ENCODE measurements at regions not wholly inside any gene's neighbourhood (a gene's known extent, or its start where the extent isn't known, plus 50 kb on each side); places are given as distances from the start of the nearest gene placed in this dataset.

GRCh38 chr1:221328371-221328770, 413.5 kb downstream of the DUSP10 start:
- H3K36me3 ChIP-seq (ENCODE audit: control insufficient read depth in 2 of 2, extremely low read depth in 1 of 2, insufficient read depth in 2 of 2, low read length in 2 of 2) = no peaks in the 10 kb centered on the region
- no peak overlapping the region for H3K4me3 ChIP-seq (replicated peaks in 1 of 3; ENCODE audit: insufficient read depth in 1 of 3, low read depth in 1 of 3, low read length in 3 of 3)
- POLR2A ChIA-PET = no interaction called here
- CTCF ChIA-PET = interaction anchor here (0.9 kb wide), 1 partner anchor 64 kb away, joined by 3 read pairs; no protein-coding TSS in a partner anchor
- no peak overlapping the region for H2AFZ ChIP-seq (ENCODE audit: low read depth, low read length)
- no peak overlapping the region for H3K4me2 ChIP-seq (ENCODE audit: insufficient read depth, low read length)
- dilution Hi-C loops (cut with MboI; ENCODE audit: extremely low pct_ligation_motif_present, low sequenced_read_pairs) (no loop called here), intact Hi-C loops (cut with micrococcal nuclease) (no loop called here)
- TF ChIP-seq GATA2 (IDR thresholded peaks at IDR 0.05; ENCODE audit: insufficient read depth, insufficient read length, low read depth, low read length) (no peak), POLR2AphosphoS5 (IDR thresholded peaks at IDR 0.05; ENCODE audit: insufficient read depth, low read depth, low read length) (no peak), MYC (IDR thresholded peaks at IDR 0.05; ENCODE audit: low read depth, low read length) (no peak), JUN (IDR thresholded peaks at IDR 0.05; ENCODE audit: borderline replicate concordance, insufficient read depth, insufficient read length, low read depth) (no peak), CTCF (IDR thresholded peaks at IDR 0.05; ENCODE audit: extremely low read depth in 1 of 2, insufficient read depth in 1 of 2, low read depth in 1 of 2, low read length in 2 of 2) (no peak), MAX (IDR thresholded peaks at IDR 0.05; ENCODE audit: insufficient read depth, insufficient read length) (no peak), FOS (IDR thresholded peaks at IDR 0.05; ENCODE audit: borderline replicate concordance, insufficient read depth, low read length) (no peak), POLR2A (IDR thresholded peaks at IDR 0.05; ENCODE audit: low read depth, low read length) (no peak), EZH2 (IDR thresholded peaks at IDR 0.05; ENCODE audit: borderline replicate concordance, low read depth, low read length, severe bottlenecking) (no peak)
- DNase-seq (ENCODE audit: low read depth, low spot score) (no peak), FAIRE-seq (no peak)
- H3K9me1 ChIP-seq (replicated peaks; ENCODE audit: control insufficient read depth, extremely low read depth, insufficient read depth, low read length) = no peaks in the 10 kb centered on the region
- no peak overlapping the region for H3K27ac ChIP-seq (ENCODE audit: insufficient read depth, low read depth, low read length)
- no peak overlapping the region for H3K9ac ChIP-seq (replicated peaks; ENCODE audit: extremely low read depth, insufficient read depth, low read length)
- H3K79me2 ChIP-seq (ENCODE audit: control insufficient read depth, insufficient read depth, low read length) = no peaks in the 10 kb centered on the region
- no peaks in the 10 kb centered on the region for H3K4me1 ChIP-seq (ENCODE audit: control insufficient read depth, extremely low read depth, insufficient read depth, low read length)
- H4K20me1 ChIP-seq (replicated peaks; ENCODE audit: control insufficient read depth, extremely low read depth, insufficient read depth, low read length) = no peaks in the 10 kb centered on the region
- no peaks in the 10 kb centered on the region for H3K9me3 ChIP-seq (replicated peaks; ENCODE audit: control insufficient read depth, insufficient read depth, low read length)
- no TSS peak for BruUV-seq (replicated peaks)
- H3K27me3 ChIP-seq (ENCODE audit: control insufficient read depth in 2 of 2, insufficient read depth in 2 of 2, low read length in 2 of 2) = no peaks in the 10 kb centered on the region
